Activated B cell treated with CpG ODN at 0.5 μM for 24 hours (primary cell): ENCODE measurements at regions not wholly inside any gene's neighbourhood (a gene's known extent, or its start where the extent isn't known, plus 50 kb on each side); places are given as distances from the start of the nearest gene placed in this dataset.

ENCODE experiments used
- ATAC-seq: fragments of 200-7000 bp; cut with Tn5 transposase; one replicate; pipeline ENCODE4 v1.10.0; 2021; ENCODE audit warnings: low read depth, mild to moderate bottlenecking, moderate library complexity
- CTCF ChIA-PET: fragments of 350-600 bp; sonication (Branson Sonifier 250); formaldehyde crosslinking; loops from one replicate; lab custom pipeline; 2021; ENCODE audit warnings: antibody characterized with exemption; lab: Charles Lee
- POLR2A ChIA-PET: fragments of 350-600 bp; sonication (Branson Sonifier 250); formaldehyde crosslinking; loops from one replicate; lab custom pipeline; 2021; ENCODE audit warnings: antibody characterized with exemption; lab: Charles Lee
- DNase-seq: peaks from one replicate; pipeline ENCODE4 v3.0.0; 2022
- H3K27ac Mint-ChIP-seq: one replicate; pipeline ENCODE4 v1.8.0; 2020; ENCODE audit warnings: mixed read lengths
- H3K27me3 Mint-ChIP-seq: one replicate; pipeline ENCODE4 v1.8.0; 2021; ENCODE audit warnings: mixed read lengths
- H3K36me3 Mint-ChIP-seq: one replicate; pipeline ENCODE4 v1.8.0; 2021; ENCODE audit warnings: low read depth, mixed read lengths
- H3K4me1 Mint-ChIP-seq: one replicate; pipeline ENCODE4 v1.8.0; 2021; ENCODE audit warnings: mixed read lengths
- H3K4me3 Mint-ChIP-seq: one replicate; pipeline ENCODE4 v1.8.0; 2020; ENCODE audit warnings: mild to moderate bottlenecking, mixed read lengths
- H3K9me3 Mint-ChIP-seq: one replicate; pipeline ENCODE4 v1.8.0; 2020; ENCODE audit warnings: mixed read lengths
- CTCF ChIP-seq: fragments of 200-600 bp; IDR thresholded peaks from one replicate; pipeline ENCODE4 v1.8.0; 2022; ENCODE audit warnings: antibody characterized with exemption, mild to moderate bottlenecking
- intact Hi-C: fragments of 100-400 bp; cut with micrococcal nuclease; formaldehyde crosslinking; loops from one replicate; pipeline ENCODE4 v1.15.1; 2024

GRCh38 chr6:43850314-43851203, 80.5 kb downstream of the VEGFA start:
- Mint-ChIP-seq H3K27me3 (peaks cover under 1% of the 10 kb centered on the region), H3K4me1 (no peaks in the 10 kb centered on the region), H3K27ac (no peak overlapping the region), H3K36me3 (no peaks in the 10 kb centered on the region), H3K4me3 (no peak overlapping the region), H3K9me3 (no peaks in the 10 kb centered on the region)
- no peak for DNase-seq
- CTCF ChIA-PET = no interaction called here
- intact Hi-C loops = no loop called here
- no peak for ATAC-seq
- no peak for TF ChIP-seq CTCF
- POLR2A ChIA-PET = no interaction called here

GRCh38 chr6:43849844-43850243, 79.8 kb downstream of the VEGFA start:
- TF ChIP-seq CTCF = no peak
- DNase-seq (no peak), ATAC-seq (no peak)
- intact Hi-C loops = no loop called here
- Mint-ChIP-seq H3K4me1 (no peaks in the 10 kb centered on the region), H3K27ac (no peak overlapping the region), H3K9me3 (no peaks in the 10 kb centered on the region), H3K27me3 (peaks cover 7% of the 10 kb centered on the region), H3K4me3 (no peak overlapping the region), H3K36me3 (no peaks in the 10 kb centered on the region)
- ChIA-PET POLR2A (no interaction called here), CTCF (no interaction called here)

GRCh38 chr6:43848671-43849391, 78.8 kb downstream of the VEGFA start:
- Mint-ChIP-seq H3K27me3 (peaks cover 10% of the 10 kb centered on the region), H3K4me3 (no peak overlapping the region), H3K9me3 (no peaks in the 10 kb centered on the region), H3K27ac (no peak overlapping the region), H3K4me1 (no peaks in the 10 kb centered on the region), H3K36me3 (no peaks in the 10 kb centered on the region)
- ChIA-PET POLR2A (no interaction called here), CTCF (no interaction called here)
- DNase-seq (no peak), ATAC-seq (no peak)
- intact Hi-C loops = no loop called here
- no peak for TF ChIP-seq CTCF

- POLR2A ChIA-PET = no interaction called here
- Mint-ChIP-seq H3K4me3 (no peak overlapping the region), H3K4me1 (no peaks in the 10 kb centered on the region), H3K36me3 (no peaks in the 10 kb centered on the region), H3K27ac (no peak overlapping the region), H3K9me3 (no peaks in the 10 kb centered on the region), H3K27me3 (peaks cover 10% of the 10 kb centered on the region)
- CTCF ChIA-PET = no interaction called here
- ATAC-seq = no peak
- TF ChIP-seq CTCF = no peak
- intact Hi-C loops = no loop called here
- no peak for DNase-seq
Observed at GRCh38 chr6:43847741-43848630, 78.0 kb downstream of the VEGFA start.
